HEK293T (cell line): ENCODE measurements at regions not wholly inside any gene's neighbourhood (a gene's known extent, or its start where the extent isn't known, plus 50 kb on each side); places are given as distances from the start of the nearest gene placed in this dataset.
"Not testable (repeated sequence)": the region's sequence is repeated elsewhere in the genome, so short reads cannot be mapped to it uniquely, and the experiment has no call there.

Experiments
- ARNT ChIP-seq: fragments of 450-650 bp; IDR thresholded peaks from 2 replicates; pipeline ENCODE4 v1.6.1; 2017; ENCODE audit warnings: mild to moderate bottlenecking
- BHLHE40 ChIP-seq: fragments of 450-650 bp; IDR thresholded peaks from 2 replicates; pipeline ENCODE4 v1.6.1; 2016; ENCODE audit warnings: mild to moderate bottlenecking, moderate library complexity, borderline replicate concordance
- ELF4 ChIP-seq: fragments of 450-650 bp; IDR thresholded peaks from 2 replicates; pipeline ENCODE4 v1.6.1; 2017; ENCODE audit warnings: antibody characterized with exemption
- FOXA1 ChIP-seq: fragments of 450-650 bp; IDR thresholded peaks from 2 replicates; pipeline ENCODE4 v1.6.1; 2016; ENCODE audit warnings: mild to moderate bottlenecking
- FOXK2 ChIP-seq: fragments of 450-650 bp; IDR thresholded peaks from 2 replicates; pipeline ENCODE4 v1.6.1; 2016; ENCODE audit warnings: mild to moderate bottlenecking
- FOXM1 ChIP-seq: fragments of 450-650 bp; IDR thresholded peaks from 2 replicates; pipeline ENCODE4 v1.6.1; 2017; ENCODE audit warnings: mild to moderate bottlenecking, borderline replicate concordance
- HDGF ChIP-seq: fragments of 450-650 bp; IDR thresholded peaks from 2 replicates; pipeline ENCODE4 v1.6.1; 2017; ENCODE audit warnings: antibody characterized with exemption, borderline replicate concordance
- SP1 ChIP-seq: fragments of 450-650 bp; IDR thresholded peaks from 2 replicates; pipeline ENCODE4 v1.6.1; 2017
- SUZ12 ChIP-seq: fragments of 450-650 bp; IDR thresholded peaks from 2 replicates; pipeline ENCODE4 v1.6.1; 2016; ENCODE audit warnings: mild to moderate bottlenecking
- TARDBP ChIP-seq: fragments of 450-650 bp; IDR thresholded peaks from 2 replicates; pipeline ENCODE4 v1.6.1; 2016
- TF ChIP-seq, protein P1 (sequence below): fragments of 450-650 bp; IDR thresholded peaks from 2 replicates; pipeline ENCODE4 v1.6.1; 2016

DNA sequence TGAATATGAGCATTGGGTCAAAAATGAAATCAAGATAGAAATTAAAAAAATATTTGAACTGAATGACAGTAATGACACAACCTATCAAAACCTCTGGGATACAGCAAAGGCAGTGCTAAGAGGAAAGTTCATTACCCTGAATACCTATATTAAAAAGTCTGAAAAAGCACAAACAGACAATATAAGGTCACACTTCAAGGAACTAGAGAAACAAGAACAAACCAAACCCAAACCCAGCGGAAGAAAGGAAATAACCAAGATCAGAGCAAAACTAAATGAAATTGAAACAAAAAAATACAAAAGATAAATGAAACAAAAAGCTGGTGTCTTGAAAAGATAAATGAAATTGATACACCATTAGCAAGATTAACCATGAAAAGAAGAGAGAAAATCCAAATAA lies 140.5 kb upstream of the MAN1A1 start:
- not testable (repeated sequence) for TF ChIP-seq FOXM1, HDGF, BHLHE40, ELF4, ARNT, SP1, SUZ12, TARDBP, FOXK2, FOXA1
- TF ChIP-seq, protein P1, sequence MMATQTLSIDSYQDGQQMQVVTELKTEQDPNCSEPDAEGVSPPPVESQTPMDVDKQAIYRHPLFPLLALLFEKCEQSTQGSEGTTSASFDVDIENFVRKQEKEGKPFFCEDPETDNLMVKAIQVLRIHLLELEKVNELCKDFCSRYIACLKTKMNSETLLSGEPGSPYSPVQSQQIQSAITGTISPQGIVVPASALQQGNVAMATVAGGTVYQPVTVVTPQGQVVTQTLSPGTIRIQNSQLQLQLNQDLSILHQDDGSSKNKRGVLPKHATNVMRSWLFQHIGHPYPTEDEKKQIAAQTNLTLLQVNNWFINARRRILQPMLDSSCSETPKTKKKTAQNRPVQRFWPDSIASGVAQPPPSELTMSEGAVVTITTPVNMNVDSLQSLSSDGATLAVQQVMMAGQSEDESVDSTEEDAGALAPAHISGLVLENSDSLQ, result not testable (repeated sequence)
